Stimulated activated CD4-positive, alpha-beta T cell treated with anti-CD3 and anti-CD28 coated beads, Interleukin-1b, Interleukin-23, amount 100 ng/mL, for 1 hour (primary cell): ENCODE measurements at regions not wholly inside any gene's neighbourhood (a gene's known extent, or its start where the extent isn't known, plus 50 kb on each side); places are given as distances from the start of the nearest gene placed in this dataset.
"Not testable (repeated sequence)": the region's sequence is repeated elsewhere in the genome, so short reads cannot be mapped to it uniquely, and the experiment has no call there.

ENCODE experiments used
- DNase-seq, 2 donors: peaks; one replicate each; pipeline ENCODE4 v3.0.0-alpha.2; 2020; ENCODE audit warnings: low read depth in 2 of 2

DNA sequence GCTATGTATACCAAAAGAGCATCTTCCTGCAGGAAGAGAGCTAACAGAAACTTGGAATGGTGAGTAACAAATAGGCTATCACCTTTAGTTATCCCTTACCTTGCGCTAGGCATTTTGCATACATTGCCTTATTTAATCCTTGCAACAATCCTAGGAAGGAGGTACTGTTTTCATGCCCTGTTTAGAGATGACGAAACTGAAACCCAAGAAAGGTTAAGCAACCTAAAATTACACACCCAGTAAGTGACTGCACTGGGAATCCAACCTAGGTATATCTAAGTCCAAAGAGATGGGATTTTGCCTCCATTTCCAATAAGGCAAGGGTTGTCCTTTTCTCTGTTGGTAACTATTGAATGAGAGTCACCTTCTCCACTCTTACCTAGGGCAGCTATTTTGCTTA, 144.5 kb downstream of the TM2D1 start:
- no peak for DNase-seq

DNA sequence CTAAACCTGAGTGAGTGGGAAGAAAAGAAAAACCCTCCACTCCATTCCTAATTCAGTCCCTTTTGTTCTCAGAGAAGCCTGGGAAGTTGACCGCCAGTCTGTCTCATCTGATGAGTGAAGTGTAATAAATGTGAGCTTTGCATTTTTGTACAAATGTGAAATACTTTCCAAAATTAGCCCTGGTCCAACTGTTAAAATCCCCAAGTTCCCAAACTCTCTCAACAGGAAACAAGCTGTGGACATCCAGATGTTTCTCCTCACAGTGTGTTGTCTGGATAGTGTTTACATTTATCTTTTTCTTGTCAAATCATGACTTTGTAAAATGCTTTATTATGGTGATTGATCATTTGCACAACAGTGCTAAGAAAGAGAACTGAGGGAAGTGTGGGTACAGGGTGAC, 145.1 kb downstream of the TM2D1 start:
- DNase-seq: no peak

DNA sequence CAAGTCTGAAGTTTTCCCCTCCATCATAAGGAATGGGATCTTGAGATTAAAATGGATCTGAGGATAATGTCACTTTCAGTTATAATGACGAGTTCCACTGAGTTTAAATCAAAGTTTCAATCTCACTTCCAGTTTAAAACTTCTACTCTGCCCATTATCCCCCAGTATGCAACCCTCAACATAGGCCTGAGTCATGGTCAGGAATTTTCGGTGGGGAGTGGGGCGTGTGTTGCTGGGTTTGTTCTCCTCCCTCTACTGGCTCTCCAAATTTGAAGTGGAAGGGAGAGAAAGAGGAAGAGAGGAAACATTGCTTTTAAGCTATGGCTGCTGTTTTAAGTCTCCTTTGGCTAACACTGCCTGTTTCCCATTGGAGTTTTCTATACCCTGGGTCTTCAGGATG, 152.9 kb downstream of the TM2D1 start:
- DNase-seq: no peak

DNA sequence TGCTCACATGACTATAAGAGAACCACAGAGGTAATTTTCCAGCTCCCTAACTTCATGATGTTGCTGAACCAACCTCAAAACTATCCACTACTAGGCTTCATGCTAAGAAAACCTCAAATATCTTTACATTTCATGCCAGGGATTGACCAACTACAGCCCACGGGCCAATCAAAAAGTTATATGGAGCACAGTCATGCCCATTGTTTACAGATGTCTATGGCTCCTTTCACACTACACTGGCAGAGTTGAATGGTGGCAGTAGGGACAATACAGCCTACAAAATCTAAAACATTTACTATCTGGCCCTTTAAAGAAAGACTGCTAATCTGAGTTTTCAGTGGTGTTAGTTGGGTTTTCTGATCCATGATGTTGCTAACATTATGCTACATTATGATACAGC, 154.8 kb downstream of the TM2D1 start:
- DNase-seq: no peak

DNA sequence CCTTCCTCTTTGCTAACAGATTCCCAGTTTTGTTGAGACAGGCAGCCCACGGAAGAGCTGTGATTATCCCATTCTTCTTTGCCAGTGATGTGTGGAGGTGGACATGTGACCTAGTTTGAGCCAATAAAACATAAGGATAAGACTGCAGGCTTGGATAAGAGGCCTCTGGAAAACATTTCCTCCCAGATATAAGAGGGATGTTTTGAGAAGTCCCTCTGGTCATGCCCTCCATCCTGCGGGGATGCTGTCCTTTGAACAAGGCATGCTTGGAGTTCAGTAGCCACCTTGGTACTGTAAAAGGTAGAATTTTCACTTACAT, 155.7 kb downstream of the TM2D1 start:
- DNase-seq: no peak

DNA sequence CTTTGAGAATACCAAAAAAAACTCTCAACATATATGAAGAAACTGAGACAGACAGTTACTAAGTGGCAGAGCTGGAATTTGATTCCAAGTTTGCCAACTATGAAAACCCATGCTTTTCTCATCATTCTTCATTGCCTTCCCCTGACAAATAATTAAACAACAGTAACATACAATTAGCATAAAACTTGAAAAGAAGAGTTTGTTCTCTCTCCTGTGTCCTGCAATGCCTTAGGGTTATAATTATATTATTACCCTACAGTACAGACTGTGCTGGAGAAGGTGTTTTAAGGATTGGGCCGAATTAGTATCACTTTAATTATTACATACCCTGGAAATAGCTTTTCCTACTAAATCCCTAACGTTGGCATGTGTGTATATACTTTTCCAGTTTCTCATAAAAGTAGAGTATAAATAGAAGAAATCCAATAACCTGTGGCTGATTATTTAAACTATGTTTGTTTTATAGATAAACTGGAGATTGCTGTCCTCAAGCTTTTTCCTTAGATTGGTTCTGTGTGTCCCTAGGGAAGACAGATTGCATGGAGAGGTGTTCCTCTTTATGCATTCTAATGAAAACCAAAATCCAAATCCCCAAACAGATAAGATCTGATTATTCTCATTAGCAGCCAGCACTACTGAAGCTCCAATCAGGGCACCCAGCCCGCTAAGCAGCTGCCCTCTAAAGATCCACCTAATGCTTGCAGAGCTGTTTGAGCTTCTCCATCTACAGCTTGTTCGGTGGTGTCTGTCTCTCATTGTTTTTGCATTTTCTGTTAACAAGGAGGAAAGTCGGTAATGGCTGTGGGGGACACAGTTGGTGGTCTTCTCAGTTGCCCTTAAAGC, 156.3 kb downstream of the TM2D1 start:
- DNase-seq: no peak

DNA sequence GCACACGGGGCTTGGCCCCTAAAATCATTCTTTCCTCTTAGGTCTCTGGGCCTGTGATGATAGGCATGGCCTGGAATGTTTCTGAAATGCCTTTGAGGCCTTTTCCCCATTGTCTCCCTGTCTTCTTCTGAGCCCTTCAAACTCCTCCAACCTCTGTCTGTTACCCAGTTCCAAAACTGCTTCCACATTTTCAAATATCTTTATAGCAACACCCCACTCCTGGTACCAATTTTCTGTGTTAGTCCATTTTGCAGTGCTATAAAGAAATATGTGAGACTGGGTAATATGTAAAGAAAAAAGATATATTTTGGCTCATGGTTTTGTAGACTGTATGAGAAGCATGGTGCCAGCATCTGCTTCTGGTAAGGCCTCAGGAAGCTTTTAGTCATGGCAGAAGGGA, 158.8 kb downstream of the TM2D1 start:
- DNase-seq: no peak

DNA sequence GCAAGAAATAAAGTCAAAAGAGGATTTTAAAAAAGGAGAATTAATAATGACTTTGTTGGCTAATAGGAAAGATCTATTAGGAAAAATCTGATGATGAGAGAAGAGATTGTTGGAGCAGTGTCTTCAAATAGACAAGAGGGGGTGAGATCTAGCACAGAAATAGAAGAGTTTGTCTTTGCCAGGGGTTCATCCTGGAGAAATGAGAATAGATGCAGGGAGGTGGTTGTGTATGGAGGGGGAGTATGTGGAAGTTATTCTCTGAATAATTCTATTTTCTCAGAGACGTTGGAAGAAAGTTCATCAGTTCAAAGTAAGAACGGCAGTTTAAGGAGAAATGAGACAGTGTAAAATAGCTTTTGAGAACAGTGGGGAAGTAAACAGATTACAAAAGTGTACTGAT, 161.3 kb downstream of the TM2D1 start:
- DNase-seq: no peak

DNA sequence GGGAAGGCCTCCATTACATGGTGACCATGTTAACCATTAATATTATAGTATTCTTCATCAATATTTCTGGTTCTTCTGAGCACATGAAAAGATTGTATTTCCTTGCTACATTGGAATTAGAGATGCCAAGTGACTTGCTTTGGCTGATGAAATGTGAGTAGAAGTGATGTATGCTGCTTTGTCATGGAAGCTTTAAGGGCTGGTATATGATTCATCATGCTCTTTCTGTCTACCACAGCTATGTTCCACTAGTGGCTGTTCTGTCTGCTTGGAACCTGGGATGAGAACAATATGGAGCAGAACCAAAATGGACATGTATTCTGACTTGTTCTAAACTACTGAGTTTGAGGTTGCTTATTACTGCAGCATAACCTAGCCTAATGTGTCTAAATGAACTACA, 163.3 kb downstream of the TM2D1 start:
- no peak for DNase-seq

DNA sequence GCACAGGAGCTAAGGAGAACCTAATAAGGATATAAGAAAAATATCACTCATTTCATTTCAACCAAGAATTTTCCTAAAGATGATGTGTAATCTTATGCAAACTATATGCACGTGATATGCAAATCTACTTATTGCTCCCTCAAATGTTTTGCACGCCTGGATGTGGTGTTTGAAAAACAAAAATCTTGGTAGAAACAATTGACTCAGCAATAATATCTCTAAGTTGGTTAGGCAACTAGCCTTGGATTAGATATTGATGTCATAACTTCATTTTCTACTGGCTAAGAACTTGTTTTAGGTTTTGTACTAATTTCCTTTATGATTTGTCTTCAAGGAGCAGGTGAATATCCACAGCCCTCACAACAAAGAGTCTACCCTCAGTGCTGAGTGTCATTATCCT, 164.6 kb downstream of the TM2D1 start:
- DNase-seq: no peak

DNA sequence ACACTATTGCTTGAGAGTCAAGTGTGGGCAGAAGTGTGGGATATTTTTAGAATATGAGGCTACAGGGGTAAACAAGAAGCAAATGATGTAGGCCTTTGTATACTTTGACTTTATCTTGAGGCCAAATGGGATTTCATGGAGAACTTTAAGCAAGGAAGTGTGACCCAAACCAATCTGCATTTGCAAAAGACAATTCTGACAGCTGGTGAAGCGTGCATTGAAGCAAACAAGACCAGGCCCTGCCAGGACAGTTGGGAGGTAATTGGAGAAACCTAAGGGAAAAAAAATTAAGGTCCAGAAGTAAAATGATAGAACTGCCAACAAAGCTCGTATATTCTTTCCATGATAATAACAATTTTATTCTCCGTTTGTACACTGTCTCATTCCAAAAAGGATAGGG, 168.3 kb downstream of the TM2D1 start:
- no peak for DNase-seq

DNA sequence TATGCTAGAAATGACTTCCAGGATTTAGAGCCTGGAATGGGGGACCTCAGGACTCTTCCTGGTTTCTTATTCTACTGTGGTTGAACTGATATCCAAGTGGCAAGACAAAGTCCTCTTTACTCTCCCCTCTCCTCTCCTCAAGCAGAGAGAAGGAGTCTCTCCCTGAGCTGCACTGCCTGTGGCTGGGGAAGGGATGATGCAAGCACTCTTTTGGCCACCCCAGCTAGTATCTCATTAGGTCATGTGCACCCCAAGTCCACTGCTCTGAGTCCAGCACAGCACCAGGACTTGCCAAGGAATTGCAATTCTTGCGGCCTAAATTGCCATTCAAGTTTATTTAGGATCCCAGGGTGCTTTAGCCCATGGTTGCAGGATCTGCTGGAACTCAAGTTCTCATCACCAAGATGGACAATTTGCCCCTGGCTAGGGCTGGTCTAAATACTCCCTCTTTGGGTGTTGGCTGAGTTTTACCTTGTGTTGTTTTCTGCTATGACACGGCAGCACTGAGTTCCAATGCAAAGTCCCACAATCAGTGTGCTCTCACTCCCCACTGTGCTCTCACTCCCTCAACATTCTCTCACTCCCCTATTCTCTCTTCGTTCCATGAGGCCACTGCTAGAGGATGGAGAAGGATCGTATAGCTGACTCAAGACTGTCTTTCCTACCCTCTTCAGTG, 172.2 kb downstream of the TM2D1 start:
- no peak for DNase-seq

DNA sequence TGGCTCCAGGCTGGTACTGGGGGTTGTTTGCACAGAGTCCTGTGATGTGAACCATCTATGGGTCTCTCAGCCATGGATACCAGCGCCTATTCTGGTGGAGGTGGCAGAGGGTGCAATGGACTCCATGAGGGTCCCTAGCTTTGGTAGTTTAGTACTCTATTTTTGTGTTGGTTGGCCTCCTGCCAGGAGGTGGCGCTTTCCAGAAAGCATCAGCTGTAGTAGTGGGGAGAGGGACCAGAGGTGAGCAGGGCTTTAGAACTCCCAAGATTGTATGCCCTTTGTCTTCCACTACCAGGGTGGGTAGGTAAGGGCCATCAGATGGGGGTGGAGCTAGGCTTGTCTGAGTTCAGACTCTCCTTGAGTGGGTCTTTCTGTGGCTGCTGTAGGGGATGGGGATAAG, 177.6 kb downstream of the TM2D1 start:
- not testable (repeated sequence) for DNase-seq

DNA sequence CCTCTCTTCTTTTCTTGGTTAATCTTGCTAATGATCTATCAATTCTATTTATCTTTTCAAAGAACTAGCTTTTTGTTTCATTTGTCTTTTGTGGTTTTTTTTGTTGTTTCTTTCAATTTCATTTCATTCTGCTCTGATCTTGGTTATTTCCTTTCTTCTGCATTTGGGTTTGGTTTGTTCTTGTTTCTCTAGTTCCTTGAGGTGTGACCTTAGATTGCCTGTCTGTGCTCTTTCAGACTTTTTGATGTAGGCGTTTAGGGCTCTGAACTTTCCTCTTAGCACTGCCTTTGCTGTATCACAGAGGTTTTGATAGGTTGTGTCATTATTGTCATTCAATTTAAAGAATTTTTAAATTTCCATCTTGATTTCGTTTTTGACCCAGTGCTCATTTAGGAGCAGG, 180.1 kb downstream of the TM2D1 start:
- DNase-seq: not testable (repeated sequence)

DNA sequence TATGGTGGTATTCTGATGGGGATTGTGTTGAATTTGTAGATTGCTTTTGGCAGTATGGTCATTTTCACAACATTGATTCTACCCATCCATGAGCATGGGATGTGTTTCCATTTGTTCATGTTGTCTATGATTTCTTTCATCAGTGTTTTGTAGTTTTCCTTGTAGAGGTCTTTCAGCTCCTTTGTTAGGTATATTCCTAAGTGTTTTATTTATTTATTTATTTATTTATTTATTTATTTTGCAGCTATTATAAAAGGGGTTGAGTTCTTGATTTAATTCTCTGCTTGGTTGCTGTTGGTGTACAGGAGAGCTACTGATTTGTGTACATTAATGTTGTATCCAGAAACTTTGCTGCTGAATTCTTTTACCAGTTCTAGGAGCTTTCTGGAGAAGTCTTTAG, 181.4 kb downstream of the TM2D1 start:
- DNase-seq: not testable (repeated sequence)

DNA sequence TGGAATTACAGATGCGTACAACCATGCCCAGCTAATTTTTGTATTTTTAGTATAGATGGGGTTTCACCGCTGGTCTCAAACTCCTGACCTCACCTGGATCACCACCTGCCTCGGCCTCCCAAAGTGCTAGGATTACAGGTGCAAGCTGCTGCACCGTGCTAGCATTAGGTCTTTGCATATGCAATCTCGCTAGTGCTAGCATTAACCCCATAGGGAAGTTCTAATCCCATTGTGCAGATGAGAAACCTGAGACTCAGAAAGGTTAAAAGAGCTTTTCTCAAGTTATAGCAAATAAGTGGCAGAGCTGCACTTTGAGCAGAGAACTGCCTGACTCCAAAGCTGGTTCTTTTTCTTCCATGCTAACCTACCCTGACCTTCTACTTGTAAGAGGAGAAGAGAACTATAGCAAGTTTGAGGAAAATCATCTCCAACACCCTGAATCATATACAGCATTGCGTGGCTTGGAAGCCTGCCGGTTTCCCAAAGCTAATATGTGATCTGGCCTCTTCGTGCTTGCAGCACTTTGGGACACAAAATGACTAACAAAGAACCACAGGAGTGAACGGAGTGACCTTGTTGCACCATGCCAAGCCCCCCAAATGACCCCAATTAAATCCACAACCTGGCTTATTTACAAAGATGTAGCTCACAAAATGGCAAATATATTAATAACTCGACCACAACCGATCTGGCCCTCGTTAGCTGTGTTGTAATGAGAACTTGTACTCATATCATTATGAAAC, 185.1 kb downstream of the TM2D1 start:
- no peak for DNase-seq

DNA sequence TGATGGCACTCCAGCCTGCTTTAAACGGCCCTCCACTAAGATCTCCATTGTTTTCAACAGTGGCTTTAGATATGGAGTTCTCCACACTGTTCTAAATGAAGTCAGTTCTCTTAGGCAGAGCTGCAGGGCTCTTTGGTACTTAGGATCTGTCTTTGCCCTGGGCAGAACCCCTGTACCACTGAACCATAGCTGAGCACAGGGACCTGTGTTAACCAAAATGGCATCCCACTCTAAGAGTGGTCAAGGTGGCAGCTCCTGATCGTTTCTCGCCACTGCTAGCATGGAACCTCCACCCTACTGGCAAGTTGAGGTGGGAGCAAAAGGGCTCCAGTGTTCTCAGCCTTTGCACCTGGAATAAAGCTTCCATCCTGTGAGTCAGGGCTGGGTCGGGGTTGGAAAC, 186.7 kb downstream of the TM2D1 start:
- no peak for DNase-seq

DNA sequence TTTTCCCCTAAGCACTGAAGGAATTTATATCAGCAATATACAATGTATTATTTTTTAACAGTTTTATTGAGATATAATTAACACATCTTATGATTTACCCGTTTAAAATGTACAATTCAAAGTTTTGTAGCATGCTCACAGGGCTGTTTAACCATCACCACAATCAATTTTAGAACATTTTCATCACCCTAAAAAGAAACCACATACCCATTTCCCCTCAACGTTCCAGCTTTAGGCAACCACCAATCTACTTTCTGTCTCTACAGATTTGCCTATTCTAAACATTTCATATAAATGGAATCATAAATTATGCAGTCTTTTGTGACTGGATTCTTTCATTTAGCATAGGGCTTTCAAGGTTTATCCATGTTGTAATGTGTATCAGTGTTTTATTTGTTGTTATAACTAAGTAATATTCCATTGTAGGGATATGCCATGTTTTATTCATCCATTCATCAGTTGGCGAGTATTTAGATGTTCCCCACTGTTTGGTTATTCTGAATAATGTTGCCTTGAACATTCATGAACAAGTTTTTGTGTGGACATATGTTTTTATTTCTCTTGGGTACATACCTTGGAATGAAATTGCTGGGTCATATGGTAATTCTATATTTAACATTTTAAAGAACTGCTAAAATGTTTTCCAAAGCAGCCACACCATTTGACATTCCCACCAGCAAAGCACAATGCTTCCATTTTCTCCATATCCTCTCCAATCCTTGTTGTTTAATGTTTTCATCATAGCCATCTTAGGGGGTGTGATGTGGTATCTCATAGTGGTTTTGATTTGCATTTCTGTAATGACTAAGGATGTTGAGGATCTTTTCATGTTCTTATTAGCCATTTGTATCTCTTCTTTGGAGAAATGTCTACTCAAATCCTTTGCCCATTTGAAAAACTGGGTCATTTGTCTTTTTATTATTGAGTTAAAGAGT, 188.5 kb downstream of the TM2D1 start:
- DNase-seq: no peak

DNA sequence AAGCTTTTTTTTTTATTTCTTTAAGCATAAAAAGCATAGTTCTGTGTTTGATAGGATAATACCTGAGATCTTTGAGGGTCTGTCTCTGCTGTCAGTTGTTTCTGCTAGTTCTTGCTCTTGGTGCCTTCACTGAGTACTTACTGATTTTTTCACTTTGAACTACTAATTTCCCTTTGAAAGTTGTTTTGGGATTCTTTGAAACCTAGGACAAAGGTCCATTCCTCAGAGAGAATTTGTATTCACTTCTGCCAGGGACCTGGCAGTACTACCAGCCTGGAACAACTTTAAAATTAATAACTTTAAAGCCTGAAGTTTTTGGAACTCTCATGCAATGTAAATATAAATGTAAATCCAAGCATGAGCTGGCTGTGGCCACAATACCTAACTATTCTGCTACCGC, 190.1 kb downstream of the TM2D1 start:
- DNase-seq: no peak

DNA sequence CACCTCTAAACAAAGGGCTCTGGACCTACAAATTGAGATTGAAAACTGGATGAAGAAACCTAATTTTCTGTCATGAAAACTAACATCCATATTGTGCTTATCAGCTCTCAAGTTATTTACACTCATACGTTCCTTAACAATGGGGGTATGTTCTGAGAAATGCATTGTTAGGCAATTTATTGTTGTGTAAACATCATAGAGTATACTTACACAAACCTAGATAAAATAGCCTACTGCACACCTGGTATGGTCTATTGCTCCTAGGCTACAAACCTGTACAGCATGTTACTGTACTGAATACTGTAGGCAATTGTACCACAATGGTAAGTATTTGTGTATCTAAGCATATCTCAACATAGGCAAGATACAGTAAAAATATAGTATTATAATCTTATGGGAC, 191.4 kb downstream of the TM2D1 start:
- no peak for DNase-seq

DNA sequence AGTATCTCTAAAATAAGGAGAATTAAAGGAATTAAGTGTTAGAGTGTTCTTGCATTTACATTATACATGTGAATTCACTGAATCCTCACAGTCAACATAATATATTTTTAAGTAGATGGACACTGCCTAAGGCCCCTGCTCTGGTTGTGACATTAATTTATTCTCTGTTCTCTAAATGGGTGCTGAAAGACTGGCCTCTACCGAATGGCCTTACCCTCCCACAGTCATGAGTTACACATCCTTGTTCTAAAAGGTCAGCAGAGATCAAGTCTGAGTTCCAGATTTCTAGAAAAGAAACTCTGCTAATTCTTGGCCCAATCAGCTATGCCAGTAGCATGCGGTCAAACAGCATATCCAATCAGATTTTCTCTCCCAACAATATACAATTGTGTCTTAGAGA, 193.2 kb downstream of the TM2D1 start:
- DNase-seq: no peak
